Uterus (tissue), 3 donors: ENCODE measurements at regions not wholly inside any gene's neighbourhood (a gene's known extent, or its start where the extent isn't known, plus 50 kb on each side); places are given as distances from the start of the nearest gene placed in this dataset.

ENCODE experiments used
- DNase-seq, 2 donors: peaks; one replicate each; pipeline ENCODE4 v3.0.0-alpha.2; 2019 to 2020
- H3K27ac ChIP-seq, 2 donors: fragments of 200-600 bp; sonication (generic); 1 replicate in 1 of 2; 2 replicates in 1 of 2; pipeline ENCODE4 v1.5.1; 2016 to 2018
- H3K27me3 ChIP-seq, 2 donors: fragments of 200-600 bp; sonication (generic); one replicate each; pipeline ENCODE4 v1.5.1; 2018 to 2019; ENCODE audit warnings: control low read depth in 1 of 2
- H3K36me3 ChIP-seq, 2 donors: fragments of 200-600 bp; sonication (generic); one replicate each; pipeline ENCODE4 v1.5.1; 2019; ENCODE audit warnings: control low read depth in 1 of 2
- H3K4me1 ChIP-seq, 2 donors: fragments of 200-600 bp; sonication (generic); one replicate each; pipeline ENCODE4 v1.5.1; 2018 to 2019; ENCODE audit warnings: control low read depth in 1 of 2
- H3K4me3 ChIP-seq, 2 donors: fragments of 200-600 bp; sonication (generic); 1 replicate in 1 of 2; 2 replicates in 1 of 2; pipeline ENCODE4 v1.5.1; 2018 to 2019; ENCODE audit warnings: mild to moderate bottlenecking in 1 of 2
- H3K9me3 ChIP-seq, 2 donors: fragments of 200-600 bp; sonication (generic); one replicate each; pipeline ENCODE4 v1.5.1; 2019; ENCODE audit warnings: control low read depth in 1 of 2
- POLR2A ChIP-seq, 2 donors: fragments of 450-650 bp; IDR thresholded peaks; one replicate each; pipeline ENCODE4 v1.6.1; 2016; ENCODE audit warnings: antibody characterized with exemption in 2 of 2, mild to moderate bottlenecking in 1 of 2, moderate library complexity in 1 of 2
- intact Hi-C: fragments of 100-400 bp; cut with DNase I; formaldehyde crosslinking; loops from one replicate; pipeline ENCODE4 v1.15.1; 2023; ENCODE audit warnings: low total_unique reads
- TF ChIP-seq, protein P1 (sequence below), 4 experiments: fragments of 200-600 bp in 2 of 4; fragments of 450-650 bp in 2 of 4; sonication (generic) in 2 of 4; IDR thresholded peaks; one replicate each; pipeline ENCODE4 v1.5.1; 2016 to 2019; ENCODE audit warnings: antibody characterized with exemption in 4 of 4, mild to moderate bottlenecking in 2 of 4, moderate library complexity in 1 of 4
- donor health status: DM: yes; HTN: yes; CAD: no.

DNA sequence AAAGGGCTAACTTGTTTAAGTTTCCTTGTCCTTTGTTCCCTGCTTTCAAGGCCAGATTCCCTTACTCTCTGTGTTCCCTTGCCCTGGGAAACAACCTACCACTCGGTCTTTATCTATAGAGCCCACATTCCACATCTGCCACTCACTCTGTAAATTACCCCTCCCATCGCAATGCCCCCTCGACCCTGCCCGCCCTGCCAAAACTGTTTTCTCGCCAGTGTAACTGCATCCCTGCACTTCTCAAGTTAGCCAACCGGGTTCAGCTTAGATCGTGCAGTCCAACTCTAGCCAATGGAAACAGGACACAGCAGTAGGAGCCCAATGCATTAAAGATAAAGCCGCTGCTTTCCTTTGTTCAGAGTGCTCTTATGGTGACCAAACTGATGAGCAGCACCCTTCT lies 263.6 kb downstream of the TBL1XR1 start:
- H3K27me3 ChIP-seq = no peaks in the 10 kb centered on the region
- no peak for TF ChIP-seq POLR2A (IDR thresholded peaks at IDR 0.05)
- TF ChIP-seq, protein P1, sequence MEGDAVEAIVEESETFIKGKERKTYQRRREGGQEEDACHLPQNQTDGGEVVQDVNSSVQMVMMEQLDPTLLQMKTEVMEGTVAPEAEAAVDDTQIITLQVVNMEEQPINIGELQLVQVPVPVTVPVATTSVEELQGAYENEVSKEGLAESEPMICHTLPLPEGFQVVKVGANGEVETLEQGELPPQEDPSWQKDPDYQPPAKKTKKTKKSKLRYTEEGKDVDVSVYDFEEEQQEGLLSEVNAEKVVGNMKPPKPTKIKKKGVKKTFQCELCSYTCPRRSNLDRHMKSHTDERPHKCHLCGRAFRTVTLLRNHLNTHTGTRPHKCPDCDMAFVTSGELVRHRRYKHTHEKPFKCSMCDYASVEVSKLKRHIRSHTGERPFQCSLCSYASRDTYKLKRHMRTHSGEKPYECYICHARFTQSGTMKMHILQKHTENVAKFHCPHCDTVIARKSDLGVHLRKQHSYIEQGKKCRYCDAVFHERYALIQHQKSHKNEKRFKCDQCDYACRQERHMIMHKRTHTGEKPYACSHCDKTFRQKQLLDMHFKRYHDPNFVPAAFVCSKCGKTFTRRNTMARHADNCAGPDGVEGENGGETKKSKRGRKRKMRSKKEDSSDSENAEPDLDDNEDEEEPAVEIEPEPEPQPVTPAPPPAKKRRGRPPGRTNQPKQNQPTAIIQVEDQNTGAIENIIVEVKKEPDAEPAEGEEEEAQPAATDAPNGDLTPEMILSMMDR (IDR thresholded peaks at IDR 0.05) = no peak
- DNase-seq = no peak
- H3K9me3 ChIP-seq = no peaks in the 10 kb centered on the region
- H3K36me3 ChIP-seq = no peaks in the 10 kb centered on the region
- intact Hi-C loops = no loop called here
- no peaks in the 10 kb centered on the region for H3K4me1 ChIP-seq
- H3K4me3 ChIP-seq = no peak overlapping the region
- no peak overlapping the region for H3K27ac ChIP-seq

DNA sequence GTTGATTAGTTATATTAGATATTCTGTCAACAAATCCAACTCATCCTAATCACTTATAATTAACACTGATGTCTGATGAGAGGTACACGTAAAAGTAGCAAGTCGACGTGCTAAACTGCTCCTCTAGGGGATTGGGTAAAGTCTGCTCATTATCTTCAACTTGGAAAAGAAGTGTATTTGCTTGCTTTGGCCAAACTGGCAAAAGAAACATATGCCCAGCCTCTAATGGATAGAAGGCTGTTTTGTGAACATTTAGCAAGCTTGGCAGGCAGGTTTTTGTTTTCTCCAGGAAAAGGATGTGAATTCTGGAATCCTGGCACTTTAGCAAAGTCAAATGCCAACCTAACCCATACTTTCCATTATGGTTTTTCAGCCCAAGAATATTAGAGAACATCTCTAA lies 264.8 kb downstream of the TBL1XR1 start:
- Histone ChIP-seq H3K36me3 (no peaks in the 10 kb centered on the region), H3K4me1 (no peaks in the 10 kb centered on the region), H3K27ac (no peak overlapping the region), H3K9me3 (no peaks in the 10 kb centered on the region), H3K4me3 (no peak overlapping the region), H3K27me3 (no peaks in the 10 kb centered on the region)
- DNase-seq = no peak
- TF ChIP-seq POLR2A (IDR thresholded peaks at IDR 0.05) = no peak
- TF ChIP-seq, protein P1 (IDR thresholded peaks at IDR 0.05) = no peak
- intact Hi-C loops = no loop called here

DNA sequence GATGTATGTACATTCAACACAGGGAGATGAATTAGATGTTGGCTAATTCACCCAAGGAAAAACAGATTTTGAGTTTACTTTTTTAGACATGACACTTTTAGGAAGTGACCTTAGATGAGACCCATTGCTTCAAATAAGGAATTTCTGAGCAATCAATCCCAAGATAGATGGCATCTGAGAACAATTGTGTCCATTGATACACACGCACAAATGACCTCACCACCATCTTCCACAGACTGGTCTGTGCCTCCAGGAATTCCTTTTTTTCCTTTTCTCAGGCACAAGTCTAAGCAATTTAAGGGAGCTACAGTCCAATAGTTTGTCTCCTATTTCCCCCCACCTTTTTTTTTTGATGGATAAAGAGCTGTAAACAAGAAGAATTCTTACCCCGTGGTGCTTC lies 265.3 kb downstream of the TBL1XR1 start:
- intact Hi-C loops = no loop called here
- H3K4me1 ChIP-seq = no peaks in the 10 kb centered on the region
- no peak for TF ChIP-seq POLR2A (IDR thresholded peaks at IDR 0.05)
- TF ChIP-seq, protein P1 (IDR thresholded peaks at IDR 0.05) = no peak
- H3K4me3 ChIP-seq = no peak overlapping the region
- H3K36me3 ChIP-seq = no peaks in the 10 kb centered on the region
- H3K9me3 ChIP-seq = no peaks in the 10 kb centered on the region
- H3K27ac ChIP-seq = no peak overlapping the region
- no peaks in the 10 kb centered on the region for H3K27me3 ChIP-seq
- DNase-seq = no peak

DNA sequence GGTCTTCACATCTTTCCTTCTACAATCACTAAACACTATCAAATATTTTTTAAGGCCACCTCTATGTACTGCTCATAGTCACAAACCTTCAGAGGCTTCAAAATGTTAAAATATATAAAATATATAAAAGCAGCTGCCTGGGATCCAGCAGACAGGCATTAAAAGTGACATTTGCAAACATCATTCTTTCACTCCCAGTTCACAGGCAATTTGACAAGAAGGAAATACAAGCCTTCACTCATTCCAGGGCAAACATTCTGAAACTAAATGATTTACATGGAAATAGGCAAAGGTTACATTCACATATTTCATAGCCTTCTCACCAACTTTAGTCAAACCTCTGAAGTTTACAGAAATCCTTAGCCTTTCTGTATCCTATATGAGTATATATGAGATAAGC lies 266.3 kb downstream of the TBL1XR1 start:
- Histone ChIP-seq H3K27me3 (no peaks in the 10 kb centered on the region), H3K9me3 (no peaks in the 10 kb centered on the region), H3K4me3 (no peak overlapping the region), H3K36me3 (no peaks in the 10 kb centered on the region), H3K4me1 (no peaks in the 10 kb centered on the region), H3K27ac (no peak overlapping the region)
- intact Hi-C loops = no loop called here
- no peak for DNase-seq
- TF ChIP-seq, protein P1 (IDR thresholded peaks at IDR 0.05) = no peak
- no peak for TF ChIP-seq POLR2A (IDR thresholded peaks at IDR 0.05)

DNA sequence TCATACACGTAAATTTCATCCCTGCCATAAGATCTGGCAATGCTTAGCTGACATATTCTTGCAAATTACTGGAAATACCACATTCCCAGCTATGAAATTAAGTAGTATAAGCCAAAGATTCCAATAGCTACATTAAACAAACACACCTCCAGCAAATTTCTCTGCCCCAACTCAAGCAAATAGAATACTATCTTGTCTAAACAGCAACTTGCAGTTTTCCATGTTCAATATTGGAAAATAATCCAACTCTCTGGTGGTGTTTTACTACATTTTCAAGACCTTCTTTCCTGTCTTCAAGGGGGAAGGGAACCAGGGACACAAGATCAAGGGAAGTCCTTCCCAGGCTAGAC lies 268.7 kb downstream of the TBL1XR1 start:
- Histone ChIP-seq H3K9me3 (no peaks in the 10 kb centered on the region), H3K27me3 (no peaks in the 10 kb centered on the region), H3K27ac (no peak overlapping the region), H3K36me3 (no peaks in the 10 kb centered on the region), H3K4me3 (no peak overlapping the region), H3K4me1 (no peaks in the 10 kb centered on the region)
- DNase-seq = no peak
- no peak for TF ChIP-seq POLR2A (IDR thresholded peaks at IDR 0.05)
- TF ChIP-seq, protein P1 (IDR thresholded peaks at IDR 0.05) = no peak
- intact Hi-C loops = no loop called here
